ENCODE measurements at regions not wholly inside any gene's neighbourhood (a gene's known extent, or its start where the extent isn't known, plus 50 kb on each side); places are given as distances from the start of the nearest gene placed in this dataset.
"Not testable (repeated sequence)": the region's sequence is repeated elsewhere in the genome, so short reads cannot be mapped to it uniquely, and the experiment has no call there.

DNA sequence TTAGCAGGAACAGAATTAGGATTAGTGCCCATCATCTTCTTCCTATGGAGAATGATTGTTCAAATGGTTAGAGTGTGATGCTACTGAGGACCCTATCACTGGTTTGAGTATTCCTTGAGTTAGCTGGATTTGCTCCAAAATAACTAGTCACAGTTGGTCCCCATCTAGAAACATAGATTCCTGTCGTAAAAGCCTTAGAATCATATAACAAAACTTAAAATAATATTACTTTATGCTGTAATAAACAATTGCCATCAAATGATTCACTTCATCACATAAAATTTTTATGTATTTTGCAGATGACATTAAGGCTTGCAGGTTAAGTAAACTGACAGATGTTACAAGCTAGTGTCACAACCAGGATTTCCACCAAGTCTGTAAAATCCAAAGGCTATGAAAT, 209.8 kb downstream of the CCER1 start:
- CTCF ChIA-PET = no interaction called here
- intact Hi-C loops (cut with micrococcal nuclease) = no loop called here
- no peaks in the 10 kb centered on the region for H3K36me3 Mint-ChIP-seq (ENCODE audit: low read depth)
- H3K27ac Mint-ChIP-seq = no peak overlapping the region
- no peaks in the 10 kb centered on the region for H3K27me3 Mint-ChIP-seq (ENCODE audit: low read depth)
- H3K4me3 Mint-ChIP-seq = no peak overlapping the region
- peaks cover 7% of the 10 kb centered on the region for H3K9me3 Mint-ChIP-seq
- no peak for DNase-seq
- no peaks in the 10 kb centered on the region for H3K4me1 Mint-ChIP-seq (ENCODE audit: low read depth)

DNA sequence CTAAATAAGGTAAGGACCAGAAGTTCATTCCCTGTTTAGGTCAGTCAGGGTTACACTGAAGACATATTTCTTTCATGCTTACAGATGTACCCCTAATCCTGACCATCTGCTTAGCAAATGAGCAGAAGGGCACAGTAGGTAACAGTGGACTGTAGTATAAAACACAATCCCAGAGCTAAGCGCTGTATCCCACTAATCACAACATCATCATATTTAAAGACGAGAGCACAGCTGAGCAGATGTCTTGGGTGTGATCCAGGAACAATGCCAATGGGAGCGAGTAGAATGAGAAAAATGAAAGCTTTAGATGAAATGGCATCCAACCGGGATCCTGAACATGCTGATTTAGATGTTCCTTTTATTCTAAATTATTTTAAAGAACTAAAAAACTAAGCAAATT, 213.4 kb downstream of the CCER1 start:
- no peak overlapping the region for H3K4me3 Mint-ChIP-seq
- CTCF ChIA-PET = no interaction called here

DNA sequence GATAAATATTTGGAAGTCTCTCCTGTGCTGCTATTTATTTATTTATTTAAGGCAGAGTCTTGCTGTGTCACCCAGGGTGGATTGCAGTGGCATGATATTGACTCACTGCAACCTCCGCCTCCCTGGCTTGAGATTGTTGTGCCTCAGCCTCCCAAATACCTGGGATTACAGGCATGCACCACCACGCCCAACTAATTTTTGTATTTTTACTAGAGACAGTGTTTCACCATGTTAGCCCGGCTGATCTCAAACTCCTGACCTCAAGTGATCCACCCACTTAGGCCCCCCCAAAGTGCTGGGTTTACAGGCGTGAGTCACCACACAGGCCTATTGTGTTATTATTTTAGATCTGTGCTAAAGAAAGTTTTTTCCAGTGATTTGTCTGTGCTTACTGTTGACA, 225.2 kb downstream of the CCER1 start:
- H3K4me3 Mint-ChIP-seq = no peak overlapping the region
- CTCF ChIA-PET = no interaction called here
- H3K4me1 Mint-ChIP-seq (ENCODE audit: low read depth) = no peaks in the 10 kb centered on the region
- intact Hi-C loops (cut with micrococcal nuclease) = no loop called here
- H3K27ac Mint-ChIP-seq = no peak overlapping the region
- no peaks in the 10 kb centered on the region for H3K36me3 Mint-ChIP-seq (ENCODE audit: low read depth)
- no peaks in the 10 kb centered on the region for H3K9me3 Mint-ChIP-seq
- DNase-seq = no peak
- H3K27me3 Mint-ChIP-seq (ENCODE audit: low read depth) = peaks cover 2% of the 10 kb centered on the region

More for the DNA sequence above, 213.4 kb downstream of the CCER1 start:
- H3K4me1 Mint-ChIP-seq (ENCODE audit: low read depth) = no peaks in the 10 kb centered on the region
- no peak overlapping the region for H3K27ac Mint-ChIP-seq
- H3K9me3 Mint-ChIP-seq = peaks cover 6% of the 10 kb centered on the region
- no peak for DNase-seq
- no peaks in the 10 kb centered on the region for H3K36me3 Mint-ChIP-seq (ENCODE audit: low read depth)
- no peaks in the 10 kb centered on the region for H3K27me3 Mint-ChIP-seq (ENCODE audit: low read depth)
- intact Hi-C loops (cut with micrococcal nuclease) = no loop called here

DNA sequence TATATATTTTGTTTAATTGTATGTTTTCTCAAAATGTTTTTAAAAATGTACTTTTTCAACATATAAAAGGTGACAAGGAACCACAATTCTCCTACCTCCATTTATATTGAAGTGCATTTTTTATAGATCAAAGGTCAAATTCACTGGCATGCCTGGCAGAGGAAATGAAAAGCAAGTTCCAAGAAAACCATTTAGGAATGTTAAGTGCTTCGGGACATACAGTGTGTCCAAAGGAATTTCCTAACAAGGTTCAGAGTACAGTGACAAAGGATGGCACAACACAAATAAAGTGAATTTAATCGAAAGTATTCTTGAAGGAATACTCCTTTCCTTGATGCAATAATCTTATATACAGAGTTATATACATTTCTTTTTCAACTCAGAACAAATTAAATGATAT, 242.3 kb downstream of the CCER1 start:
- intact Hi-C loops (cut with micrococcal nuclease) = no loop called here
- Mint-ChIP-seq H3K4me1 (ENCODE audit: low read depth) (no peaks in the 10 kb centered on the region), H3K27ac (no peak overlapping the region), H3K4me3 (no peak overlapping the region), H3K9me3 (no peaks in the 10 kb centered on the region), H3K36me3 (ENCODE audit: low read depth) (no peaks in the 10 kb centered on the region), H3K27me3 (ENCODE audit: low read depth) (no peaks in the 10 kb centered on the region)
- DNase-seq = no peak
- CTCF ChIA-PET = no interaction called here

DNA sequence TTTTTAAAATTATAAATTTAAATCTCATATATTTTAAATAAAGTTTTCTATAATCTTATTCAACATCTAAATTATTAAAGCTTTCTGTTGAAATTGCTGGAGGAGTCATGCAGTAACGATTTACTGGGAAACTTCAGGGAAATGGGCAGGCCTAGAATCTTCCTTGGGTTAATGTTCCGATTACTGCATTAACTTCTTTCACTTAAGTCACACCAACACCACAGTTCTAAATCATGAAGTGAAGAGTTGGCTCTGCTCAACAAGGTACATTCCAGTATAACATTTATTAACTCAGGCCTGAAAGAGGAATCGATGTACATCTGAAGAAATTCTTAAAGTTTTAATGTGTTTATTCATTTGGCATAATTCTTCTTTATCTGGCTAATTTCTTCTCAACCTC, 244.3 kb downstream of the CCER1 start:
- Mint-ChIP-seq H3K9me3 (no peaks in the 10 kb centered on the region), H3K4me3 (no peak overlapping the region), H3K27me3 (ENCODE audit: low read depth) (no peaks in the 10 kb centered on the region), H3K27ac (no peak overlapping the region), H3K36me3 (ENCODE audit: low read depth) (no peaks in the 10 kb centered on the region), H3K4me1 (ENCODE audit: low read depth) (no peaks in the 10 kb centered on the region)
- CTCF ChIA-PET = no interaction called here
- intact Hi-C loops (cut with micrococcal nuclease) = no loop called here
- no peak for DNase-seq

DNA sequence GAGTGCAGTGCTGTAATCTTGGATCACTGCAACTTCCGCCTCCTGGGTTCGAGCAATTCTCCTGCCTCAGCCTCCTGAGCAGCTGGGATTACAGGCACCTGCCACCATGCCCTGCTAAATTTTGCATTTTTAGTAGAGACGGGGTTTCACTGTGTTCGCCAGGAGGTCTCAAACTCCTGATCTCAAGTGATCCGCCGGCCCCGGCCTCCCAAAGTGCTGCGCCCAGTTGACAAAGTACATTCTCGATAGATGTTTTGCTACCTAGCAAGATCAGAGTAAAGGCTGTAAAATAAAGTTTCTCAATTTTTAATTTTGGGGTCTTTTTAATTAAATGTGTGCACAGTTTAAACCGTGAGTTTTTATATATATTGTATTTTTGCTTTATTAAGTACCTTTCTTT, 248.9 kb downstream of the CCER1 start:
- Mint-ChIP-seq H3K36me3 (ENCODE audit: low read depth) (no peaks in the 10 kb centered on the region), H3K27ac (no peak overlapping the region), H3K4me1 (ENCODE audit: low read depth) (no peaks in the 10 kb centered on the region), H3K27me3 (ENCODE audit: low read depth) (no peaks in the 10 kb centered on the region), H3K4me3 (no peak overlapping the region), H3K9me3 (no peaks in the 10 kb centered on the region)
- intact Hi-C loops (cut with micrococcal nuclease) = no loop called here
- DNase-seq = no peak
- CTCF ChIA-PET = no interaction called here

DNA sequence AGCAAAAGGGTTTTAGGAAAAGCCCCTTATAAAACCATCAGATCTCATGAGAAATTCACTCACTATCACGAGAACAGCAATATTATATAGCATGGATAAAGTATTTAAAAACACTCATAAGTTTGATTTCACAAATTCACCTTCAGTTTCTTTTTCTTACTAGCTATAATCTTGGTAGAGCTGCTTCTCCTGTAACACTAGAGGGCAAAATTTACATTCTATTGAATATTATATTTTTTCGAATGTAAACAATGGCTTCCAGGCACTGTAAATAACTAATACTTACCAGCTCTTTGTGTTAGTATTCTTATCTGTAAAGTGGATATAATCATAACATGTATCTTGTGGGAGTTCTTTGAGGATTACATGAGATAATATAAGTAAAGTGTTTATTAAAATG, 259.6 kb downstream of the CCER1 start:
- Mint-ChIP-seq H3K4me3 (no peak overlapping the region), H3K9me3 (no peaks in the 10 kb centered on the region), H3K27me3 (ENCODE audit: low read depth) (no peaks in the 10 kb centered on the region), H3K4me1 (ENCODE audit: low read depth) (no peaks in the 10 kb centered on the region), H3K27ac (no peak overlapping the region), H3K36me3 (ENCODE audit: low read depth) (no peaks in the 10 kb centered on the region)
- intact Hi-C loops (cut with micrococcal nuclease) = no loop called here
- no peak for DNase-seq
- CTCF ChIA-PET = no interaction called here

DNA sequence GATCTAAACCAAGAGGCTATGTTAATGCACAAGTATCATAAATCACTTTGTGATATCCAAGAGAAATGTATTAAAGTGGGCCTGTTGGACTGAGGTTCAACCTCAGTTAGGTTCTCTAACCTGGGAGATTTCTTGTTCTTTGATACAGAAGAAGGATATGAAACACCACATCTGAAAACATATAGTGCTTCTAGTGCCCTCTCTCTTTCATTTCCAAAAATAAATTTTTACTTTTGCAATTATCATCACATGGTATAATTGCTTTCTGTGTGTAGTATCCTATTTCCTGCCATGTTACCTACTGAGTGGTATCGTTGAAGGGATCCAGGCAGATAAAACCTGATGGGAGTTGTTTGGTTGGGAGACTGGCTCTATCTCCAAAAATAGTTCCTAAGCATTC, 264.9 kb downstream of the CCER1 start:
- Mint-ChIP-seq H3K27ac (no peak overlapping the region), H3K36me3 (ENCODE audit: low read depth) (no peaks in the 10 kb centered on the region), H3K4me3 (no peak overlapping the region), H3K4me1 (ENCODE audit: low read depth) (no peaks in the 10 kb centered on the region), H3K27me3 (ENCODE audit: low read depth) (no peaks in the 10 kb centered on the region), H3K9me3 (no peaks in the 10 kb centered on the region)
- intact Hi-C loops (cut with micrococcal nuclease) = no loop called here
- CTCF ChIA-PET = no interaction called here
- DNase-seq = no peak

DNA sequence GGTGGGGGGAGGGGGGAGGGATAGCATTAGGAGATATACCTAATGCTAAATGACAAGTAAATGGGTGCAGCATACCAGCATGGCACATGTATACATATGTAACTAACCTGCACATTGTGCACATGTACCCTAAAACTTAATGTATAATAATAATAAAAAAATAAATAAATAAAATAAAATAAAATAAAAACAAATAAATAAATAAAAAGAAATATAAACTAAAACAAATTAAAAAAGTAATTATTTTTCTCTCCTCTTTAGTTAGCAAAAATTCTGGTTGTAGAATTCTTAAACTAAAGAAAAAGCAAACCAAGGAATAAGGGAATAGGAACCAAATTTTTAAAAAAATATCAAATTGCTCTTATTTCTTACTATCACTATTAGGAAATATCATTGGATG, 267.3 kb downstream of the CCER1 start:
- H3K27ac Mint-ChIP-seq; intact Hi-C loops (cut with micrococcal nuclease); CTCF ChIA-PET; DNase-seq; H3K4me1 Mint-ChIP-seq (ENCODE audit: low read depth); H3K4me3 Mint-ChIP-seq; H3K27me3 Mint-ChIP-seq (ENCODE audit: low read depth); H3K9me3 Mint-ChIP-seq; H3K36me3 Mint-ChIP-seq (ENCODE audit: low read depth): not testable (repeated sequence)

DNA sequence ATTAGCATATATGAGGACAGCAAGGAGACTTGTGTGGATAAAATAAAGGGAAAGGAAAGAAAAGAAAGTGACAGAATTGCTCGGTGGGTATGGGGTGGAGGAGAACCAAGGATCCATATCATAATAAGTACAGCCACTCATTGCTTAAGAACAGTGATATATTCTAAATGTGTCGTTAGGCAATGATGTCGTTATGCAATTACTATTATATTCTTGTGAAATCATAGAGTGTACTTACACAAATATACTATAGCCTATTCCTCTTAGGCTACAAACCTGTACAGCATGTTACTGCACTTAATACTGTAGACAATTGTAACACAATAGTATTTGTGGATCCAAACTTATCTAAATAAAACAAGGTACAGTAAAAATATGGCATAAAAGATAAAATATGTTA, 271.1 kb downstream of the CCER1 start:
- no peaks in the 10 kb centered on the region for H3K27me3 Mint-ChIP-seq (ENCODE audit: low read depth)
- no peaks in the 10 kb centered on the region for H3K9me3 Mint-ChIP-seq
- H3K27ac Mint-ChIP-seq = no peak overlapping the region
- CTCF ChIA-PET = no interaction called here
- intact Hi-C loops (cut with micrococcal nuclease) = no loop called here
- no peaks in the 10 kb centered on the region for H3K4me1 Mint-ChIP-seq (ENCODE audit: low read depth)
- DNase-seq = no peak
- H3K4me3 Mint-ChIP-seq = no peak overlapping the region
- no peaks in the 10 kb centered on the region for H3K36me3 Mint-ChIP-seq (ENCODE audit: low read depth)

DNA sequence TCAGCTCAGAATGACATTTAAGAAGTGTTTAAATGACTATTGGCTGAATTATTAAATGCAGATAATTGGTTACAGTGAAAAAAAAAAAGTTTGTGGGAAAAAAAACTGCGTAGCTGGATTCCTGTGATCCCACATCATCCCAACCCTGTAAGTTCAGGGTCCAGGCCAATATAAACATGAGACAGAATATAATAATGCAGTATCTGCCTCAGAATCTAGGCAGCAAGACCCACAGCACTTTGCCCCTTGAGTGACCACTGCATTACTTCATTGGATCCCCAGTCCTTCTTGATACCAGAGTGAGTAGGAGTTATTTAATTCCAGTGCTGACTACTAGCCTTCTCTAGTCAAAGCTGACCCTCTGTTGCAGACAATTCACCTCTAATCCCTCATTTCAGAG, 272.6 kb downstream of the CCER1 start:
- intact Hi-C loops (cut with micrococcal nuclease) = no loop called here
- Mint-ChIP-seq H3K36me3 (ENCODE audit: low read depth) (no peaks in the 10 kb centered on the region), H3K27me3 (ENCODE audit: low read depth) (no peaks in the 10 kb centered on the region), H3K9me3 (no peaks in the 10 kb centered on the region), H3K4me3 (no peak overlapping the region), H3K4me1 (ENCODE audit: low read depth) (no peaks in the 10 kb centered on the region), H3K27ac (no peak overlapping the region)
- no peak for DNase-seq
- CTCF ChIA-PET = interaction anchor here (0.7 kb wide), 1 partner anchor 13 kb away, joined by 3 read pairs; no protein-coding TSS in a partner anchor

DNA sequence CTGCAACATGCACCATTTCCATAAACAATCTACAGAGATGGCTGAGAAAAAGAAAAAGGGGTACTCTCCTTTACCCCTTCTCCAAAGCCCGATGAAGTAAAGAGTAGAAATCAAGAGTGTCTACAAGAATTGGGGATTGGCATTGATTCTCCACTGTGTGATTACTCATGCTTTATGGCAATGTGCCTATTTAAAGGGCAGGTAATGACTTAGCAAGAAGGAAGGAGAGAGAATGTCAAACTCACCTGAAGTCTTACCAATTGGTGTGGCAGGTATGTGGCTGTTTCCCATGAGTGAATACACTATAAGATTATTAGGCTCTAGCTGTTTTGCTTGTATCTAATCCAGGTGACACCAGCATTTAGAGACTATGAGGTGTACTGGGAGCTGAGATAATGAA, 275.3 kb downstream of the CCER1 start:
- no peak overlapping the region for H3K4me3 Mint-ChIP-seq
- no peaks in the 10 kb centered on the region for H3K36me3 Mint-ChIP-seq (ENCODE audit: low read depth)
- no peak for DNase-seq
- H3K9me3 Mint-ChIP-seq = no peaks in the 10 kb centered on the region
- H3K27ac Mint-ChIP-seq = no peak overlapping the region
- intact Hi-C loops (cut with micrococcal nuclease) = no loop called here
- no peaks in the 10 kb centered on the region for H3K27me3 Mint-ChIP-seq (ENCODE audit: low read depth)
- no peaks in the 10 kb centered on the region for H3K4me1 Mint-ChIP-seq (ENCODE audit: low read depth)
- CTCF ChIA-PET = no interaction called here

DNA sequence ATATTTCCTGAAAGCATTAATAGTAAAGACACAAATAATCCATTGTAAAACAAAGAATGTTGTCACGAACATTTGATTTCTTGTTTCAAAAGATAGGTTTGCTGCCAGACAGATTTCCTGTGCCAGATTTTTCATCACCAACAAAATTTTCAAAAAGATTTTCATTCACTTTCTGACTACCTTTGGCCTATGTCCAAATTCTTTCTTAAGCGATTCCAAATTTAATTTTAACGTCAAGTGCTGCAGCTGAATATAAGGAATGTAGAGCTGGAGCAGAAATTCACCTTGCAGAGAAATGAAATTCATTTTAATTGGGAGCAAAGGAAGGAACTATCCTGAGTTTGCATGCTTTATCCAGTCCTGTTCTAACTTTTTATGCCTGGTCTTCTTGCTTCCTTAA, 277.4 kb downstream of the CCER1 start:
- intact Hi-C loops (cut with micrococcal nuclease) = no loop called here
- Mint-ChIP-seq H3K4me3 (no peak overlapping the region), H3K27ac (no peak overlapping the region), H3K27me3 (ENCODE audit: low read depth) (no peaks in the 10 kb centered on the region), H3K36me3 (ENCODE audit: low read depth) (no peaks in the 10 kb centered on the region), H3K4me1 (ENCODE audit: low read depth) (no peaks in the 10 kb centered on the region), H3K9me3 (no peaks in the 10 kb centered on the region)
- no peak for DNase-seq
- CTCF ChIA-PET = no interaction called here

DNA sequence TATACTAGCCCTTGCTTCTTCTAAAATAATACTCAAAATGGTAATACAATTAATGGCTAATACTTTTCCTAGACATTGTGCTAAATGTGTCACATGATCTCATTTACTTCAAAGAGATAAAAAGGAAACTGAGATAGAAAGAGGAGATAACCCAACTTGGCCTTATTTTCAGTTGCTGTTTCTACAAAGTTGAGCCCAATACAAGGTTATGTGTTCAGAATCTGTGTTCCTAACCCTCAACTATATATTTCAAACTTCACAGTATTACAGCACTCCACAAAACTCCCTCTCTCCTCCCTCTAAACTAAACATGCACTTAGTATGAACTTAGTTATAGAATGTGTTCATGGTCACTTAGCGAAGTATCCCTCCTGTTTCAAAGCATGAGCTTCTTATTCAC, 277.9 kb downstream of the CCER1 start:
- no peak for DNase-seq
- no peaks in the 10 kb centered on the region for H3K4me1 Mint-ChIP-seq (ENCODE audit: low read depth)
- H3K4me3 Mint-ChIP-seq = no peak overlapping the region
- no peak overlapping the region for H3K27ac Mint-ChIP-seq
- intact Hi-C loops (cut with micrococcal nuclease) = no loop called here
- no peaks in the 10 kb centered on the region for H3K36me3 Mint-ChIP-seq (ENCODE audit: low read depth)
- CTCF ChIA-PET = no interaction called here
- no peaks in the 10 kb centered on the region for H3K9me3 Mint-ChIP-seq
- H3K27me3 Mint-ChIP-seq (ENCODE audit: low read depth) = no peaks in the 10 kb centered on the region
